Endothelial cell of umbilical vein (primary cell): ENCODE measurements at regions not wholly inside any gene's neighbourhood (a gene's known extent, or its start where the extent isn't known, plus 50 kb on each side); places are given as distances from the start of the nearest gene placed in this dataset.

Experiments used
- CTCF ChIP-seq, 2 donors: IDR thresholded peaks; 1 replicate in 1 of 2; 2 replicates in 1 of 2; pipeline ENCODE4 v1.5.1; 2011; ENCODE audit warnings: low read length in 2 of 2, mild to moderate bottlenecking in 2 of 2, moderate library complexity in 2 of 2, control low read depth in 1 of 2, inconsistent platforms in 1 of 2, low read depth in 1 of 2; ENCODE audit not compliant: insufficient read depth in 1 of 2; ENCODE audit errors: extremely low read depth in 1 of 2
- EZH2 ChIP-seq: IDR thresholded peaks from 2 replicates; pipeline ENCODE4 v1.6.1; 2012; ENCODE audit warnings: borderline replicate concordance, low read depth, mild to moderate bottlenecking, moderate library complexity, low read length, inconsistent platforms; ENCODE audit not compliant: severe bottlenecking
- FOS ChIP-seq: IDR thresholded peaks from 2 replicates; pipeline ENCODE4 v1.6.1; 2011; ENCODE audit warnings: mild to moderate bottlenecking, low read length, moderate library complexity, borderline replicate concordance; ENCODE audit not compliant: insufficient read depth
- JUN ChIP-seq: IDR thresholded peaks from 2 replicates; pipeline ENCODE4 v1.6.1; 2011; ENCODE audit warnings: borderline replicate concordance, low read depth; ENCODE audit not compliant: insufficient read length, insufficient read depth
- MAX ChIP-seq: IDR thresholded peaks from 2 replicates; pipeline ENCODE4 v1.6.1; 2011; ENCODE audit not compliant: insufficient read depth, insufficient read length
- POLR2A ChIP-seq: IDR thresholded peaks from 2 replicates; pipeline ENCODE4 v1.6.1; 2012; ENCODE audit warnings: low read depth, mild to moderate bottlenecking, control low read depth, low read length
- POLR2AphosphoS5 ChIP-seq: IDR thresholded peaks from 2 replicates; pipeline ENCODE4 v1.6.1; 2012; ENCODE audit warnings: low read depth, mild to moderate bottlenecking, control low read depth, low read length, moderate library complexity; ENCODE audit not compliant: insufficient read depth

GRCh38 chr6:140809694-140810101 lies 1323.0 kb upstream of the GJE1 start:
- TF ChIP-seq CTCF (IDR thresholded peaks at IDR 0.05; ENCODE audit: extremely low read depth in 1 of 2, insufficient read depth in 1 of 2, low read depth in 1 of 2, low read length in 2 of 2), result no peak
- no peak for TF ChIP-seq JUN
- no peak for TF ChIP-seq MAX
- no peak for TF ChIP-seq POLR2A
- TF ChIP-seq POLR2AphosphoS5, result no peak
- TF ChIP-seq FOS, result no peak
- TF ChIP-seq EZH2, result no peak
